ENCODE measurements at regions not wholly inside any gene's neighbourhood (a gene's known extent, or its start where the extent isn't known, plus 50 kb on each side); places are given as distances from the start of the nearest gene placed in this dataset.

- no peak for DNase-seq (ENCODE audit: low spot score in 2 of 2, unreplicated experiment in 2 of 2)
- H3K9me3 Mint-ChIP-seq, result no peaks in the 10 kb centered on the region
- no peak for TF ChIP-seq CTCF (IDR thresholded peaks at IDR 0.05; ENCODE audit: unreplicated experiment)
- peaks cover 16% of the 10 kb centered on the region for H3K4me1 Mint-ChIP-seq
- H3K4me3 Mint-ChIP-seq, result no peak overlapping the region
- no peak overlapping the region for H3K27ac Mint-ChIP-seq
- no peaks in the 10 kb centered on the region for H3K36me3 Mint-ChIP-seq
- H3K27me3 Mint-ChIP-seq (ENCODE audit: low read depth), result no peaks in the 10 kb centered on the region
Measured at GRCh38 chr6:105591053-105591452, 188.2 kb upstream of the PREP start.

GRCh38 chr6:105588123-105588710 lies 185.3 kb upstream of the PREP start:
- DNase-seq (ENCODE audit: low spot score in 2 of 2, unreplicated experiment in 2 of 2), result no peak
- Mint-ChIP-seq H3K4me3 (no peak overlapping the region), H3K27ac (no peak overlapping the region), H3K4me1 (peaks cover 3% of the 10 kb centered on the region), H3K36me3 (no peaks in the 10 kb centered on the region), H3K27me3 (ENCODE audit: low read depth) (no peaks in the 10 kb centered on the region), H3K9me3 (no peaks in the 10 kb centered on the region)
- no peak for TF ChIP-seq CTCF (IDR thresholded peaks at IDR 0.05; ENCODE audit: unreplicated experiment)

GRCh38 chr6:105587349-105588122 lies 184.7 kb upstream of the PREP start:
- no peak overlapping the region for H3K27ac Mint-ChIP-seq
- H3K4me1 Mint-ChIP-seq, result no peaks in the 10 kb centered on the region
- H3K27me3 Mint-ChIP-seq (ENCODE audit: low read depth), result no peaks in the 10 kb centered on the region
- no peak overlapping the region for H3K4me3 Mint-ChIP-seq
- no peaks in the 10 kb centered on the region for H3K36me3 Mint-ChIP-seq
- no peak for DNase-seq (ENCODE audit: low spot score in 2 of 2, unreplicated experiment in 2 of 2)
- TF ChIP-seq CTCF (IDR thresholded peaks at IDR 0.05; ENCODE audit: unreplicated experiment), result no peak
- H3K9me3 Mint-ChIP-seq, result no peaks in the 10 kb centered on the region

- Mint-ChIP-seq H3K9me3 (no peaks in the 10 kb centered on the region), H3K36me3 (no peaks in the 10 kb centered on the region), H3K27ac (no peak overlapping the region), H3K4me3 (no peak overlapping the region), H3K4me1 (no peaks in the 10 kb centered on the region), H3K27me3 (ENCODE audit: low read depth) (peaks cover 18% of the 10 kb centered on the region)
- TF ChIP-seq CTCF (IDR thresholded peaks at IDR 0.05; ENCODE audit: unreplicated experiment), result no peak
- DNase-seq (ENCODE audit: low spot score in 2 of 2, unreplicated experiment in 2 of 2), result no peak
Measured at GRCh38 chr6:105578179-105578707, 175.4 kb upstream of the PREP start.

- no peak overlapping the region for H3K27ac Mint-ChIP-seq
- peaks cover 20% of the 10 kb centered on the region for H3K27me3 Mint-ChIP-seq (ENCODE audit: low read depth)
Measured at GRCh38 chr6:105573556-105573955, 170.7 kb upstream of the PREP start.

More at GRCh38 chr6:105573556-105573955, 170.7 kb upstream of the PREP start:
- no peak for DNase-seq (ENCODE audit: low spot score in 2 of 2, unreplicated experiment in 2 of 2)
- TF ChIP-seq CTCF (IDR thresholded peaks at IDR 0.05; ENCODE audit: unreplicated experiment), result no peak
- Mint-ChIP-seq H3K4me1 (peaks cover 9% of the 10 kb centered on the region), H3K9me3 (no peaks in the 10 kb centered on the region), H3K36me3 (no peaks in the 10 kb centered on the region), H3K4me3 (no peak overlapping the region)
